ENCODE measurements at regions not wholly inside any gene's neighbourhood (a gene's known extent, or its start where the extent isn't known, plus 50 kb on each side); places are given as distances from the start of the nearest gene placed in this dataset.

DNA sequence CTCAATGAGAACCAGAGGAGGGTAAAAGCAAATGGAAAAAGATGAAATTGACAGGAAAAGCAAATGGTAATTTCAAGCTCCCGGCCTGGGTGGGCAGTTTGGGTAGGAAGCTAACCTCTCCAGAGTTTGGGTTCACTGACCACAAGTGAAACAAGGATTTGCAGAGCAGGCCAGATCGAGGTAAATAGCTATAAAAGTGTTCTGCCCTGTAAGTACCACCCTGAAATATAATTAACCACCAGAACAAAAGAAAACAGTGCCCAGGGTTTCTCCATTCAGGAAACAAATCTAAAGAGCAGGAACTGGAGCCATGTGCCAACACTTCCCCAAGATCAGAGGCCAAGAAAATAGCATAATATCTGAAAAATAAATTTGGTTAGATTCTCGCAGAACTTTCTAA is 276.7 kb upstream of the MEOX2 start:
- TF ChIP-seq, protein P1, sequence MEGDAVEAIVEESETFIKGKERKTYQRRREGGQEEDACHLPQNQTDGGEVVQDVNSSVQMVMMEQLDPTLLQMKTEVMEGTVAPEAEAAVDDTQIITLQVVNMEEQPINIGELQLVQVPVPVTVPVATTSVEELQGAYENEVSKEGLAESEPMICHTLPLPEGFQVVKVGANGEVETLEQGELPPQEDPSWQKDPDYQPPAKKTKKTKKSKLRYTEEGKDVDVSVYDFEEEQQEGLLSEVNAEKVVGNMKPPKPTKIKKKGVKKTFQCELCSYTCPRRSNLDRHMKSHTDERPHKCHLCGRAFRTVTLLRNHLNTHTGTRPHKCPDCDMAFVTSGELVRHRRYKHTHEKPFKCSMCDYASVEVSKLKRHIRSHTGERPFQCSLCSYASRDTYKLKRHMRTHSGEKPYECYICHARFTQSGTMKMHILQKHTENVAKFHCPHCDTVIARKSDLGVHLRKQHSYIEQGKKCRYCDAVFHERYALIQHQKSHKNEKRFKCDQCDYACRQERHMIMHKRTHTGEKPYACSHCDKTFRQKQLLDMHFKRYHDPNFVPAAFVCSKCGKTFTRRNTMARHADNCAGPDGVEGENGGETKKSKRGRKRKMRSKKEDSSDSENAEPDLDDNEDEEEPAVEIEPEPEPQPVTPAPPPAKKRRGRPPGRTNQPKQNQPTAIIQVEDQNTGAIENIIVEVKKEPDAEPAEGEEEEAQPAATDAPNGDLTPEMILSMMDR (conservative IDR thresholded peaks at IDR 0.05; ENCODE audit: low read depth in 2 of 2), result no peak
- TF ChIP-seq POLR2AphosphoS5 (IDR thresholded peaks at IDR 0.05; ENCODE audit: low read depth) (no peak), ZNF331 (CRISPR knock-in tag; IDR thresholded peaks at IDR 0.05; ENCODE audit: low read depth) (no peak), EZH2 (IDR thresholded peaks at IDR 0.05; ENCODE audit: low read depth, unreplicated experiment) (no peak)

Measured in GM23338 (cell line).